ENCODE measurements at regions not wholly inside any gene's neighbourhood (a gene's known extent, or its start where the extent isn't known, plus 50 kb on each side); places are given as distances from the start of the nearest gene placed in this dataset.
"Not testable (repeated sequence)": the region's sequence is repeated elsewhere in the genome, so short reads cannot be mapped to it uniquely, and the experiment has no call there.

GRCh38 chr10:26634111-26634510, 63.4 kb upstream of the PDSS1 start:
- TF ChIP-seq CTCF (conservative IDR thresholded peaks at IDR 0.05; ENCODE audit: low read length); EZH2phosphoT487 (IDR thresholded peaks at IDR 0.05; ENCODE audit: borderline replicate concordance, low read depth, low read length): not testable (repeated sequence)
